Mucosa of rectum (tissue), 2 donors: ENCODE measurements at regions not wholly inside any gene's neighbourhood (a gene's known extent, or its start where the extent isn't known, plus 50 kb on each side); places are given as distances from the start of the nearest gene placed in this dataset.

Experiments used
- H3K27ac ChIP-seq, 2 donors: one replicate each; pipeline ENCODE4 v1.7.0; 2013; ENCODE audit warnings: inconsistent platforms in 2 of 2, low read depth in 2 of 2, low read length in 2 of 2
- H3K27me3 ChIP-seq, 2 donors: one replicate each; pipeline ENCODE4 v1.7.0; 2013; ENCODE audit warnings: low read length in 2 of 2; ENCODE audit not compliant: control insufficient read depth in 2 of 2, insufficient read depth in 2 of 2
- H3K36me3 ChIP-seq, 2 donors: one replicate each; pipeline ENCODE4 v1.7.0; 2013; ENCODE audit warnings: low read length in 2 of 2; ENCODE audit not compliant: control insufficient read depth in 2 of 2, insufficient read depth in 2 of 2
- H3K4me1 ChIP-seq, 2 donors: one replicate each; pipeline ENCODE4 v1.7.0; 2013; ENCODE audit warnings: low read length in 2 of 2, mild to moderate bottlenecking in 1 of 2; ENCODE audit not compliant: control insufficient read depth in 2 of 2, insufficient read depth in 2 of 2
- H3K4me3 ChIP-seq, 2 donors: one replicate each; pipeline ENCODE4 v1.7.0; 2013; ENCODE audit warnings: low read length in 2 of 2
- H3K9ac ChIP-seq, 2 donors: one replicate each; pipeline ENCODE4 v1.7.0; 2013; ENCODE audit warnings: low read length in 2 of 2, low read depth in 1 of 2, mild to moderate bottlenecking in 1 of 2
- H3K9me3 ChIP-seq, 2 donors: one replicate each; pipeline ENCODE4 v1.7.0; 2013; ENCODE audit warnings: low read length in 2 of 2; ENCODE audit not compliant: control insufficient read depth in 2 of 2
- donor health status: healthy.
- donor health status: Normal muscosa, but diverticular disease.

GRCh38 chr12:85600841-85601240 is 235.4 kb downstream of the RASSF9 start:
- Histone ChIP-seq H3K27me3 (no peaks in the 10 kb centered on the region), H3K9ac (no peak overlapping the region), H3K4me3 (no peak overlapping the region), H3K9me3 (no peaks in the 10 kb centered on the region), H3K27ac (no peak overlapping the region), H3K36me3 (no peaks in the 10 kb centered on the region), H3K4me1 (no peaks in the 10 kb centered on the region)

GRCh38 chr12:85603556-85603955 is 232.7 kb downstream of the RASSF9 start:
- Histone ChIP-seq H3K9ac (no peak overlapping the region), H3K4me1 (no peaks in the 10 kb centered on the region), H3K4me3 (no peak overlapping the region), H3K9me3 (no peaks in the 10 kb centered on the region), H3K36me3 (no peaks in the 10 kb centered on the region), H3K27me3 (no peaks in the 10 kb centered on the region), H3K27ac (no peak overlapping the region)

- Histone ChIP-seq H3K9me3 (no peaks in the 10 kb centered on the region), H3K27me3 (no peaks in the 10 kb centered on the region), H3K4me3 (no peak overlapping the region), H3K36me3 (no peaks in the 10 kb centered on the region), H3K27ac (no peak overlapping the region), H3K9ac (no peak overlapping the region), H3K4me1 (no peaks in the 10 kb centered on the region)
Observed at GRCh38 chr12:85606455-85606854, 229.8 kb downstream of the RASSF9 start.

- no peaks in the 10 kb centered on the region for H3K27me3 ChIP-seq
- H3K27ac ChIP-seq, result no peak overlapping the region
- H3K4me1 ChIP-seq, result no peaks in the 10 kb centered on the region
- H3K9me3 ChIP-seq, result no peaks in the 10 kb centered on the region
- H3K4me3 ChIP-seq, result no peak overlapping the region
- no peaks in the 10 kb centered on the region for H3K36me3 ChIP-seq
- H3K9ac ChIP-seq, result no peak overlapping the region
Observed at GRCh38 chr12:85609778-85610177, 226.4 kb downstream of the RASSF9 start.

- Histone ChIP-seq H3K27me3 (no peaks in the 10 kb centered on the region), H3K36me3 (no peaks in the 10 kb centered on the region), H3K27ac (no peak overlapping the region), H3K4me3 (no peak overlapping the region), H3K4me1 (no peaks in the 10 kb centered on the region), H3K9ac (no peak overlapping the region), H3K9me3 (no peaks in the 10 kb centered on the region)
Observed at GRCh38 chr12:85610194-85610593, 226.0 kb downstream of the RASSF9 start.

GRCh38 chr12:85616201-85616600 is 220.0 kb downstream of the RASSF9 start:
- H3K9me3 ChIP-seq, result no peaks in the 10 kb centered on the region
- H3K36me3 ChIP-seq, result no peaks in the 10 kb centered on the region
- H3K27me3 ChIP-seq, result no peaks in the 10 kb centered on the region
- no peak overlapping the region for H3K9ac ChIP-seq
- no peaks in the 10 kb centered on the region for H3K4me1 ChIP-seq
- H3K4me3 ChIP-seq, result no peak overlapping the region
- no peak overlapping the region for H3K27ac ChIP-seq

- H3K9me3 ChIP-seq, result no peaks in the 10 kb centered on the region
- no peaks in the 10 kb centered on the region for H3K4me1 ChIP-seq
- H3K27me3 ChIP-seq, result no peaks in the 10 kb centered on the region
- H3K36me3 ChIP-seq, result no peaks in the 10 kb centered on the region
- H3K9ac ChIP-seq, result no peak overlapping the region
- H3K4me3 ChIP-seq, result no peak overlapping the region
- H3K27ac ChIP-seq, result no peak overlapping the region
Observed at GRCh38 chr12:85617307-85618091, 218.7 kb downstream of the RASSF9 start.

GRCh38 chr12:85621041-85621440 is 215.2 kb downstream of the RASSF9 start:
- no peaks in the 10 kb centered on the region for H3K4me1 ChIP-seq
- no peak overlapping the region for H3K9ac ChIP-seq
- H3K27ac ChIP-seq, result no peak overlapping the region
- H3K36me3 ChIP-seq, result no peaks in the 10 kb centered on the region
- H3K27me3 ChIP-seq, result no peaks in the 10 kb centered on the region
- no peak overlapping the region for H3K4me3 ChIP-seq
- H3K9me3 ChIP-seq, result no peaks in the 10 kb centered on the region

- Histone ChIP-seq H3K36me3 (no peaks in the 10 kb centered on the region), H3K4me3 (no peak overlapping the region), H3K27me3 (no peaks in the 10 kb centered on the region)
Observed at GRCh38 chr12:85623763-85624162, 212.4 kb downstream of the RASSF9 start.

GRCh38 chr12:85625467-85625866 is 210.7 kb downstream of the RASSF9 start:
- Histone ChIP-seq H3K9me3 (no peaks in the 10 kb centered on the region), H3K4me3 (no peak overlapping the region), H3K4me1 (no peaks in the 10 kb centered on the region), H3K36me3 (no peaks in the 10 kb centered on the region), H3K27ac (no peak overlapping the region), H3K9ac (no peak overlapping the region), H3K27me3 (no peaks in the 10 kb centered on the region)

More at GRCh38 chr12:85623763-85624162, 212.4 kb downstream of the RASSF9 start:
- H3K4me1 ChIP-seq, result no peaks in the 10 kb centered on the region
- no peaks in the 10 kb centered on the region for H3K9me3 ChIP-seq
- no peak overlapping the region for H3K27ac ChIP-seq
- no peak overlapping the region for H3K9ac ChIP-seq
